GM21381 (cell line): ENCODE measurements at regions not wholly inside any gene's neighbourhood (a gene's known extent, or its start where the extent isn't known, plus 50 kb on each side); places are given as distances from the start of the nearest gene placed in this dataset.
"Not testable (repeated sequence)": the region's sequence is repeated elsewhere in the genome, so short reads cannot be mapped to it uniquely, and the experiment has no call there.

Experiments used
- ATAC-seq: cut with Tn5 transposase; IDR thresholded peaks from one replicate; pipeline ENCODE4 v1.9.1; 2021; ENCODE audit warnings: mild to moderate bottlenecking, moderate library complexity; ENCODE audit not compliant: unreplicated experiment

DNA sequence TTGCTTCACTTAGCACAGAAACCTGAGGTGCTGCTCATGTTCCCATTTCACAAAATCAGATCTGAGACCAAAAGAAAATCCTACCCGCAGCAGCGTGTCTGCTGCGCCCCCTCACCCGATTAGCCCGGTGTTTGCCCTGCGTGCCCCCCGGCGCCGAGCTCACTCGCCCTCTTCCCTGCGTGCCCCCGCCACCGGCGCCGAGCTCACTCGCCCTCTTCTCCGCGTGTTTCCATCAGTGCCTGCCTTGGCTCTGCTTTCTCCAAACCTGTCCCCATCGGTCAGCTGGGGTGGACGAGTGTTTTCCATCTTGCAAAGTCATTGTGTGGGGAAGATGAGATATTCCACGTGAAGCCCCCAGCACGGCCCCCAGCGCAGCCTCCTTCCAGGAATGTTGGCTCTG lies 225.3 kb upstream of the PITRM1 start:
- no peak for ATAC-seq

- no peak for ATAC-seq
Observed at GRCh38 chr10:3397231-3397630, 224.6 kb upstream of the PITRM1 start.

DNA sequence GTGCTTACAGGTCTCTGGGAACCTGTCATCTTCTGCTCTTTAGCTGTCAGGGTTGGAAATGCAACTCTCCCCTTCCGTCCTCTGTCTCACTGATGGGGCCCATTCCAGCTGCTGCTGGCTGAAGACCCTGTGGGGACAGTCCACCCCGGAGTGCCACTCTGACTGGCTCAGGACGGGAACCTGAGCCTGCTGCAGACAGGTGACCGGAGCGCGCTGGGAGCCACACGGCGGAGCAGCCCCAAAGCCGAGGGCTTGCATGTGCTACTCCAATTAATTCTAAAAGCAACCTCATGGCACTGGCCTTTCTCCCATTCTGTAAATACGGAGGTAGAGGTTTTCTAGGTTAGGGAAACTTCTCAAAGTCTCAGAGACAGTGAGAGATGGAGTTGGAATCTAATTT lies 223.5 kb upstream of the PITRM1 start:
- ATAC-seq = no peak

DNA sequence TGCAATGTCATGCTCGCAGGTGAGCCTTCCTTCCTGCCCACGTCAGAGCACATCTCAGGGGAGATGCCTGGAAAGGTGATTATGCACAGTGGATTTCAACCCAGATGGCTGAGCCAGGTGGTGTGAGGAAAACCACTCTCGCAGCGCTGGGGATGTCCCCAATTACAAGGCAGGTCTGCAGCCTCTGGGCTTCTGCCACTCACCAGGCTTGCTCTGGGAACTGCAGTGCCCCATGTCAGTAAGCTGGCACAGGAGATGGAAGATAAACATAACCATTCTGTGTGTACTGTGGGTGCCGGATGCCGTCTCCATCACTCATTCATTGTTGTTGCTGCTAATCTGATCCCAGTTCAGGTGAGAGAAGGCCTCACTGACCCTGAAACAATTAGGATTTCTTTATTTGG lies 222.9 kb upstream of the PITRM1 start:
- no peak for ATAC-seq

- ATAC-seq = no peak
Observed at GRCh38 chr10:3395041-3395440, 222.5 kb upstream of the PITRM1 start.

DNA sequence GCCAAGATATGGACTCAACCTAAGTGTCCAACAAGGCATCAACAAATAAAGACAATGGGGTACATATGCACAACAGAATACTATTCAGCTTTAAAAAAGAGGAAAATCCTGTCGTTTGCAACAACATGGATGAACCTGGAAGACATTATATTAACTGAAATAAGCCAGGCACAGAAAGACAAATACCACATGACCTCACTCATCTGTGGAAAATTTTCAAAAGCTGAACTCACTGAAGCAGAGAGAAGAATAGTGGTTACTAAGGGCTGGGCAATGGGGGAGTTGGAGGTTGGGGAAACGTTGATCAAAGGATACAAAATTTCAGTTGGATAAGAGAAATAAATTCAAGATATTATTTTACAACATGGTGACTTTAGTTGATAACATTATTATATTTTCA lies 221.4 kb upstream of the PITRM1 start:
- ATAC-seq = no peak

DNA sequence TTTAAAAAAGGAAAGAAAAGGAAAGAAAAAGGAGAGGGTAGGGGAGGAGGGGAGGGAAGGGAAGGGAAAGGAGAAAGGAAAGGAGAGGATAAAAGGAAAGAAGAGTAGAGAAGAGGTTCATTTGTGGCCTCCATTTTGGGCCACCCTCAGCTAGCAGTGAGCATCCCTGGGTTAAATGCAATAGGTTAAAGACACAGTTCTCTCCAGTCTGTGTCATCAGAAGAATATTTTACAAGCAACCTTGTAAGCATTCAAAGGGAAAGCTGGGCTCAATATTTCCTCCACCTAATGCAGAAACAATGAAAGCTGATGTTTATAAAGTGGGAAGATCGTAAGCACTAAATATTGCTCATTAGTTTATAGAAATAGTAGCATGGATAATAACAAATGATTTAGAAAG lies 219.1 kb upstream of the PITRM1 start:
- no peak for ATAC-seq

- no peak for ATAC-seq
Observed at GRCh38 chr10:3389130-3389529, 216.5 kb upstream of the PITRM1 start.

GRCh38 chr10:3385487-3385886 lies 212.9 kb upstream of the PITRM1 start:
- ATAC-seq = no peak

- no peak for ATAC-seq
Observed at GRCh38 chr10:3382092-3382491, 209.5 kb upstream of the PITRM1 start.

DNA sequence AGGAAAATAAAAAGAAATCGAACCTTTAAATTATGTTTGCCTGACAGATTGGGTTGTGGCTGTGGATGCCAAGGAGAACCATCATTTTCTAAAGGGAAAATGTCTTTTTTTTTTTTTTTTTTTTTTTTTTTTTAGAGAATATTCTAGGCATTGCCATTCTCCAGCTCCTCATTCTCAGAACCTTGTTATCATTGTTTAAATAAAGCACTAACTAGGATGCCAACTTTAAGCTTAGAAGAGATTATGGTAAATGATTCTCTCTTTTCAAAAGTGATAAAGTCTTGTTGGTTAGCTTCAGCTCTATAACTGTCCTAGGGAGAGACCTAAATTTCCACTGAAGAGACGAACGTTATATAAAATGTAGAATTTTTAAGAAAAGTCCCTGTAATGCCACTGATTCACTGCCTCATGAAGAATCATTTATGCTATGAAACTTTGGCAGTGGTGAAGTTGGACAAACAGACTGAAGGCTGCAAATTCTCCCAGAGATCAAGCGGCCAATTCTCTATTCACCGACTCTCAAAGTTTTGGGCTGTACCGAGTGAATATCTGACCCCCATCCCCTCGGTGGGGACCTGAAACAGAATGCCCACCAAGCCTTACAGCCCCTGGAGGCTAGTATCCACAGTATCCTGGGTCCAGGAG lies 207.9 kb upstream of the PITRM1 start:
- ATAC-seq = no peak

GRCh38 chr10:3376631-3377030 lies 204.0 kb upstream of the PITRM1 start:
- no peak for ATAC-seq

GRCh38 chr10:3375505-3375904 lies 202.9 kb upstream of the PITRM1 start:
- no peak for ATAC-seq

DNA sequence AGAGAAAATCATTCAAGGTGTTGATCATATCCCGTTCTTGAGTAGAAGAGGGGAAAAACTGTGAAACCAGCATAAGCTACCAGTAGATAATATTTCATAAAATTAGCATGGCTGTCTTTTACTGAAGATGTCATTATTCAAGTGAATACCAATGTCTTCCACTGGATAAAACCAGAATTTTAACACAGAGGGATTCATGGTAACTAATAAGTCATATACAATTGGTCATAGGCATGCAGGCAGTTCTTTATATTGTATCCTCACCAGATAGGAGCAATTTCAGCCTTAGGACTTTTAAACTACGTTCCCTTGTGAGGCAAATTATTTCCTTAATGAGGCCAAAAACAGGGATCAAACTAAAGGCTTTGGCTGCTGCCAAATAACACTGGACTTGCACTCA lies 202.3 kb upstream of the PITRM1 start:
- ATAC-seq = no peak

DNA sequence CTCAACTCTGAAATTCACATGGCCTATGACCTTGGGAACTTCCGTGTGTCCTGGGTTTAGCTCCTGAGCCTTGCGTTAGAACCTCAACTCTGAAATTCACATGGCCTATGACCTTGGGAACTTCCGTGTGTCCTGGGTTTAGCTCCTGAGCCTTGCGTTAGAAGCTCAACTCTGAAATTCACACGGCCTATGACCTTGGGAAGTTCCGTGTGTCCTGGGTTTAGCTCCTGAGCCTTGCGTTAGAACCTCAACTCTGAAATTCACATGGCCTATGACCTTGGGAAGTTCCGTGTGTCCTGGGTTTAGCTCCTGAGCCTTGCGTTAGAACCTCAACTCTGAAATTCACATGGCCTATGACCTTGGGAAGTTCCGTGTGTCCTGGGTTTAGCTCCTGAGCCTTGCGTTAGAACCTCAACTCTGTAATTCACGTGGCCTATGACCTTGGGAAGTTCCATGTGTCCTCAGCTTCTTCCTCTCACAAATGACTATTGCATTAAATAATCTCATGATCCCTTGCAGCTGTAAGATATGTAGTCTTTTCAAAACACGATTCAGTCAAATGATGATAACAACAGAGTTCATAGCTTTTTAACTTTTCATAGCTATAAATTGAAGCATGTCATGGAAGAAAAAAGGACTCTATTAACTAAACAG lies 200.9 kb upstream of the PITRM1 start:
- not testable (repeated sequence) for ATAC-seq

DNA sequence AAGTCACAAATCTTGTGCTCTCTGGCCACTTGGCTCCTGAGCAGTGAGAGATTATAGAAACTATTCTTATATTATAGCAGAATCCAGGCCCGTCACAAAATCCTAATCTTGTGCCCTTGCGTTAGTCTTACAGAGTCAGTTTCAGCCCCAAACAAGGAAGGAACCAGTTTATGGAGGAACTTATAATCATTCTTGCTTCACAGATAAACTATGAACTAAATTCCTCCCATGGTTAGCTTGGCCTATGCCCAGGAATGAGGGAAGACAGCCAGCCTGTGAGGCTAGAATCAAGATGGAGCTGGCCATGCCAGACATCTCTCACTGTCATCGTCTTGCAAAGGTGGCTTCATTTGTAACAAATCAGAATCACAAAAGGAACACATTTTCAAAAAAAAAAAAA lies 199.7 kb upstream of the PITRM1 start:
- no peak for ATAC-seq

- not testable (repeated sequence) for ATAC-seq
Observed at GRCh38 chr10:3371624-3372023, 199.0 kb upstream of the PITRM1 start.

DNA sequence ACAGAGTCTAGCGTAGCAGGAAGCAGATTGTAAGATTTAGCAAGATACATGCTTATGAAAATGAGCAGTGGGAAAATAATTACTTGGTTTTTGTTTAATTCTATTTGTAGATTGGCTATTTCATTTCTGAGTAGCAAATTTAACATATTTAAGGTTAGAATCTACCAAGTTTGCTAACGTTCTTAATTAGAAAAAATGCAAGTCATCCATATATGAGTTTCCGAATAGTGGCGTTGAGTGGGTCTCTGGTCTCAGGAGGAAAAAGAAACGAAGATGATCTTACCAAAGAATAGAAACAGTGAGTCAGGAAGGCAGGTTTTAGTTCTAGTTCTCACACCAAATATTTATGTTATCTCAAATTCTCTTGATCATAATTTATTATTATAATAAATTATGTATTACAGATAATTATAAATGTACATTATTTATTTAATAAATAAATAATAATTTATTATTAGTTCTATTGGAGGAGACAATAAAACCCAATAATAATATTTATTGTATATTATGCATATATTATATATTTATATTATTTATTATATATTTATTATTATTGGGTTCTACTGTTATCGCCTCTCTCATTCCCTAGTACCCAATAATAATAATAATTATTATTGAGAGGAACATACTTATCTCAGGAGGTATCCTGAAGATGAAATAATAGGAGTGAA lies 194.3 kb upstream of the PITRM1 start:
- no peak for ATAC-seq

DNA sequence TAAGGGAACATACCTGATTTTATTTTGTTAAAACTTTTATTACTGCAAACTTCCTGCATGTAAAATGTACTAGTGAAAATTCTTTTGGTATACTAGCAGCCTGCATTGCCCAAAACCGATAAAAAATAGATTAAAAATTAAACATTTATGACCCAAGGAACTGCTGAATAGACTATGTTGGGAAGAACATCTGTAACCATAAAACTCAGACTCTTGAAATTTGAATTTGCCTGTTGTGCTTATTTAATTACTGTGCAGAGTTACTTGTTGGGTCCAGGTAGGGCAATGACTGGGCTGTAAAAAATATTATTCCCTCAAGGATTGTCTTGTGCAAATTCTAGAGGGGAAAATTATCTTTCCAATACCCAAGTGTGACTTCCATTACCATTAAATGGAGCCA lies 193.5 kb upstream of the PITRM1 start:
- ATAC-seq = no peak

- no peak for ATAC-seq
Observed at GRCh38 chr10:3365630-3366029, 193.0 kb upstream of the PITRM1 start.

DNA sequence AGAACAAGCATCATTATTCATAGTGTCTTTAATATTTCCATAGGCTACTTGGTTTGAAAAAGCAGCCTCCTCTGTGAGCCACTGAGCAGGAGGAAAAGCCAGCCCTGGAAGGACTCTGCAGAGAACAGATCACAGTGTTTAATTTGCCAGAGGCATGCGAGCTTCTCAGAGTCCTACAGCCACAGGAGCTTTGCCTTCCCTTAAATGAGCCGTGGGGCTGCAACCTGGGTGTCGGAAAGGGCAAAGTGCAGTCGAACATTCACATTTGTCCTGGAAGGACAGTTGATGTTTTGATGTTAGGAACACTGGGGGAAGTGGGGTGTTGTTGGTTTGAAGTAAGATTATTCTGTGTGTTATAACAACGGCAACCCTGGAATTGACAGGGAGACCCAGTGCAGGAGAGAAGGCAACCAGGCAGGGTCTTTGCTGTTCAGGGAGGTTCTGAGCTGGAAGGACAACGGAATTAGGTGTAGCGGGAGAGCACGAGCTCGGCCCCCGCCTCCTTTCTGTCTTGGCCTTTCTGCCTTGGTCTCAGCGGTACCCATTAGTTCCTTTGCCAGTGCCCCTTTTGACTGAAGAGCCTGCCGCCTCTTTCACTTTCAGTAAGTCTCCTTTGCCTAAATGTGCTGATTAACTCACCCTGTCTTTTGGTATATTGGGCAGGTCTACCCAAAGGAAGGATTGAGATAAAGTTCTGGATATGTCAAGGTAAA lies 192.3 kb upstream of the PITRM1 start:
- no peak for ATAC-seq
